ENCODE measurements at regions not wholly inside any gene's neighbourhood (a gene's known extent, or its start where the extent isn't known, plus 50 kb on each side); places are given as distances from the start of the nearest gene placed in this dataset.

DNA sequence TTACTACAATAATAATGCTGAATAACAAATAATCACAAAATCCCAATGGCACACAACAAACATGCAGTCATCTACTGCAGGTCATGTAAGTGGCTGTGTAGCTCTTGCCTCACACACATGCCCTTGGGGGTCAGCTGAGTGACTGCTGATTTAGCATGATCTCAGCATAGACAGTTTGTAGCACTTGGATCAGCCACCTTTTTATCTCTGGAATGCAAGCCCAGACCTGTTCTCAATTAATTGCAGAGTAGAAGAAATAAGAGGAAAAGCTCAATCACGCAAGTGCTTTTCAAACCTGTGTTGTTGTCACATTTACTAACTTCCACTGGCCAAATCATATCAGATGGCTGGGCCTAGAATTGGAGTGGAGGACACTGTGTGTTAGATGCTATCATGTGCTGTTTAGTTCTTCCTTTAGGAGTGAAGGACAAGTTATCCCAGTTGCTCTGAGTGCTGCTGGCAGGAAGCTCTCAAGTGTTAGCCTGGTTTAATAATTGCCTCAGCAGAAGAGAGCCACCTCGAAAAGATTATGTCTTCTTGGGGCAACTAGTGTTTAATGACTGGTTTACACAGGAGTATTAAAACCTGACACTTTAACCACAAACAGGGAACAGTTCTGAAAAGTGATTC, 128.3 kb upstream of the EPHA5 start:
- TF ChIP-seq POLR2A (IDR thresholded peaks at IDR 0.05) (no peak), CTCF (IDR thresholded peaks at IDR 0.05) (no peak), POLR2AphosphoS5 (IDR thresholded peaks at IDR 0.05) (no peak)
- Histone ChIP-seq H3K9me3 (no peaks in the 10 kb centered on the region), H3K36me3 (no peaks in the 10 kb centered on the region), H3K4me3 (no peak overlapping the region), H3K27me3 (no peaks in the 10 kb centered on the region), H3K4me1 (no peaks in the 10 kb centered on the region), H3K27ac (no peak overlapping the region)
- no peak for DNase-seq (ENCODE audit: low spot score in 2 of 2)
- intact Hi-C loops (cut with DNase I; ENCODE audit: low total_unique reads): loop anchor here (10.0 kb wide), 1 partner anchor 1404 kb away; no protein-coding TSS in a partner anchor

GRCh38 chr4:65791812-65792308, 121.6 kb upstream of the EPHA5 start:
- H3K27me3 ChIP-seq: no peaks in the 10 kb centered on the region
- H3K4me1 ChIP-seq: no peaks in the 10 kb centered on the region
- no peak for DNase-seq (ENCODE audit: low spot score in 2 of 2)
- H3K4me3 ChIP-seq: peak overlapping the region in 1 of 3 donors; percentile 6
- TF ChIP-seq POLR2AphosphoS5 (IDR thresholded peaks at IDR 0.05) (no peak), CTCF (IDR thresholded peaks at IDR 0.05) (no peak), POLR2A (IDR thresholded peaks at IDR 0.05) (no peak)
- H3K9me3 ChIP-seq: no peaks in the 10 kb centered on the region
- H3K36me3 ChIP-seq: no peaks in the 10 kb centered on the region
- H3K27ac ChIP-seq: no peak overlapping the region
- intact Hi-C loops (cut with DNase I; ENCODE audit: low total_unique reads): loop anchor here (10.0 kb wide), 1 partner anchor 1397 kb away; no protein-coding TSS in a partner anchor

GRCh38 chr4:65791111-65791811, 121.0 kb upstream of the EPHA5 start:
- no peaks in the 10 kb centered on the region for H3K27me3 ChIP-seq
- H3K4me3 ChIP-seq: peak overlapping the region in 1 of 3 donors; percentile 6
- intact Hi-C loops (cut with DNase I; ENCODE audit: low total_unique reads): loop anchor here (10.0 kb wide), 1 partner anchor 1396 kb away; no protein-coding TSS in a partner anchor
- no peaks in the 10 kb centered on the region for H3K9me3 ChIP-seq
- no peaks in the 10 kb centered on the region for H3K4me1 ChIP-seq
- no peaks in the 10 kb centered on the region for H3K36me3 ChIP-seq
- no peak for DNase-seq (ENCODE audit: low spot score in 2 of 2)
- TF ChIP-seq POLR2A (IDR thresholded peaks at IDR 0.05): no peak
- no peak for TF ChIP-seq CTCF (IDR thresholded peaks at IDR 0.05)
- no peak for TF ChIP-seq POLR2AphosphoS5 (IDR thresholded peaks at IDR 0.05)
- no peak overlapping the region for H3K27ac ChIP-seq

- no peaks in the 10 kb centered on the region for H3K36me3 ChIP-seq
- H3K4me1 ChIP-seq: no peaks in the 10 kb centered on the region
- H3K27ac ChIP-seq: no peak overlapping the region
- no peak overlapping the region for H3K4me3 ChIP-seq
- no peak for TF ChIP-seq POLR2AphosphoS5 (IDR thresholded peaks at IDR 0.05)
- TF ChIP-seq CTCF (IDR thresholded peaks at IDR 0.05): no peak
- no peak for TF ChIP-seq POLR2A (IDR thresholded peaks at IDR 0.05)
- intact Hi-C loops (cut with DNase I; ENCODE audit: low total_unique reads): loop anchor here (10.0 kb wide), 1 partner anchor 1395 kb away; no protein-coding TSS in a partner anchor
- no peak for DNase-seq (ENCODE audit: low spot score in 2 of 2)
- no peaks in the 10 kb centered on the region for H3K9me3 ChIP-seq
- H3K27me3 ChIP-seq: no peaks in the 10 kb centered on the region
Observed at GRCh38 chr4:65789805-65790204, 119.5 kb upstream of the EPHA5 start.

GRCh38 chr4:65789341-65789740, 119.1 kb upstream of the EPHA5 start:
- no peak for DNase-seq (ENCODE audit: low spot score in 2 of 2)
- H3K36me3 ChIP-seq: no peaks in the 10 kb centered on the region
- intact Hi-C loops (cut with DNase I; ENCODE audit: low total_unique reads): no loop called here

More at GRCh38 chr4:65789341-65789740, 119.1 kb upstream of the EPHA5 start:
- TF ChIP-seq CTCF (IDR thresholded peaks at IDR 0.05) (no peak), POLR2A (IDR thresholded peaks at IDR 0.05) (no peak), POLR2AphosphoS5 (IDR thresholded peaks at IDR 0.05) (no peak)
- no peak overlapping the region for H3K4me3 ChIP-seq
- no peaks in the 10 kb centered on the region for H3K4me1 ChIP-seq
- H3K27ac ChIP-seq: no peak overlapping the region
- no peaks in the 10 kb centered on the region for H3K9me3 ChIP-seq
- H3K27me3 ChIP-seq: no peaks in the 10 kb centered on the region

Measured in breast epithelium (tissue), 4 donors.